ENCODE measurements at regions not wholly inside any gene's neighbourhood (a gene's known extent, or its start where the extent isn't known, plus 50 kb on each side); places are given as distances from the start of the nearest gene placed in this dataset.
"Not testable (repeated sequence)": the region's sequence is repeated elsewhere in the genome, so short reads cannot be mapped to it uniquely, and the experiment has no call there.

- Mint-ChIP-seq H3K4me1 (no peaks in the 10 kb centered on the region), H3K9me3 (peaks cover 16% of the 10 kb centered on the region), H3K27me3 (ENCODE audit: low read depth) (no peaks in the 10 kb centered on the region), H3K36me3 (ENCODE audit: low read depth) (peaks cover 3% of the 10 kb centered on the region), H3K4me3 (no peak overlapping the region), H3K27ac (ENCODE audit: unreplicated experiment) (no peak overlapping the region)
- no peak for DNase-seq (ENCODE audit: low read depth, low spot score)
- no peak for TF ChIP-seq CTCF (conservative IDR thresholded peaks at IDR 0.05)
Observed at GRCh38 chr2:189341077-189341476, 100.2 kb upstream of the WDR75 start.

GRCh38 chr2:189344043-189344442 is 97.2 kb upstream of the WDR75 start:
- no peak overlapping the region for H3K4me3 Mint-ChIP-seq
- H3K4me1 Mint-ChIP-seq, result no peaks in the 10 kb centered on the region
- H3K27ac Mint-ChIP-seq (ENCODE audit: unreplicated experiment), result no peak overlapping the region
- H3K36me3 Mint-ChIP-seq (ENCODE audit: low read depth), result no peaks in the 10 kb centered on the region
- no peaks in the 10 kb centered on the region for H3K27me3 Mint-ChIP-seq (ENCODE audit: low read depth)
- peaks cover 8% of the 10 kb centered on the region for H3K9me3 Mint-ChIP-seq
- no peak for TF ChIP-seq CTCF (conservative IDR thresholded peaks at IDR 0.05)
- DNase-seq (ENCODE audit: low read depth, low spot score), result no peak

- H3K36me3 Mint-ChIP-seq (ENCODE audit: low read depth), result no peaks in the 10 kb centered on the region
- DNase-seq (ENCODE audit: low read depth, low spot score), result no peak
- H3K27me3 Mint-ChIP-seq (ENCODE audit: low read depth), result no peaks in the 10 kb centered on the region
- TF ChIP-seq CTCF (conservative IDR thresholded peaks at IDR 0.05), result no peak
- H3K4me3 Mint-ChIP-seq, result no peak overlapping the region
- H3K27ac Mint-ChIP-seq (ENCODE audit: unreplicated experiment), result no peak overlapping the region
- peaks cover 5% of the 10 kb centered on the region for H3K9me3 Mint-ChIP-seq
- no peaks in the 10 kb centered on the region for H3K4me1 Mint-ChIP-seq
Observed at GRCh38 chr2:189347540-189347939, 93.7 kb upstream of the WDR75 start.

GRCh38 chr2:189348369-189348768 is 92.9 kb upstream of the WDR75 start:
- H3K27ac Mint-ChIP-seq (ENCODE audit: unreplicated experiment), result no peak overlapping the region
- no peak for DNase-seq (ENCODE audit: low read depth, low spot score)

GRCh38 chr2:189350540-189351209 is 90.6 kb upstream of the WDR75 start:
- DNase-seq (ENCODE audit: low read depth, low spot score), result no peak
- H3K36me3 Mint-ChIP-seq (ENCODE audit: low read depth), result no peaks in the 10 kb centered on the region
- no peak overlapping the region for H3K4me3 Mint-ChIP-seq
- no peak for TF ChIP-seq CTCF (conservative IDR thresholded peaks at IDR 0.05)
- no peaks in the 10 kb centered on the region for H3K27me3 Mint-ChIP-seq (ENCODE audit: low read depth)
- peak overlapping the region; percentile 8 for H3K27ac Mint-ChIP-seq (ENCODE audit: unreplicated experiment)
- peaks cover 5% of the 10 kb centered on the region for H3K9me3 Mint-ChIP-seq
- no peaks in the 10 kb centered on the region for H3K4me1 Mint-ChIP-seq

More at GRCh38 chr2:189348369-189348768, 92.9 kb upstream of the WDR75 start:
- Mint-ChIP-seq H3K36me3 (ENCODE audit: low read depth) (no peaks in the 10 kb centered on the region), H3K4me1 (no peaks in the 10 kb centered on the region), H3K9me3 (peaks cover 5% of the 10 kb centered on the region), H3K27me3 (ENCODE audit: low read depth) (no peaks in the 10 kb centered on the region), H3K4me3 (no peak overlapping the region)
- TF ChIP-seq CTCF (conservative IDR thresholded peaks at IDR 0.05), result no peak

GRCh38 chr2:189351933-189352332 is 89.3 kb upstream of the WDR75 start:
- H3K27me3 Mint-ChIP-seq (ENCODE audit: low read depth); H3K4me1 Mint-ChIP-seq; DNase-seq (ENCODE audit: low read depth, low spot score); H3K27ac Mint-ChIP-seq (ENCODE audit: unreplicated experiment); H3K4me3 Mint-ChIP-seq; H3K9me3 Mint-ChIP-seq; H3K36me3 Mint-ChIP-seq (ENCODE audit: low read depth): not testable (repeated sequence)

GRCh38 chr2:189357375-189357774 is 83.9 kb upstream of the WDR75 start:
- not testable (repeated sequence) for H3K4me1 Mint-ChIP-seq; H3K36me3 Mint-ChIP-seq (ENCODE audit: low read depth); H3K27me3 Mint-ChIP-seq (ENCODE audit: low read depth); DNase-seq (ENCODE audit: low read depth, low spot score); H3K4me3 Mint-ChIP-seq; H3K27ac Mint-ChIP-seq (ENCODE audit: unreplicated experiment); H3K9me3 Mint-ChIP-seq
